ENCODE measurements at regions not wholly inside any gene's neighbourhood (a gene's known extent, or its start where the extent isn't known, plus 50 kb on each side); places are given as distances from the start of the nearest gene placed in this dataset.

GRCh38 chr9:79912318-79913070 lies 340.7 kb downstream of the TLE4 start:
- no peak for DNase-seq (ENCODE audit: unreplicated experiment)
- intact Hi-C loops (cut with micrococcal nuclease): no loop called here
- POLR2A ChIA-PET: no interaction called here
- no peak overlapping the region for H3K4me3 Mint-ChIP-seq (ENCODE audit: unreplicated experiment)
- CTCF ChIA-PET: interaction anchor here (0.6 to 0.7 kb wide), 2 partner anchors 643 to 1648 kb away, joined by 3 to 4 read pairs; no protein-coding TSS in a partner anchor
- H3K9me3 Mint-ChIP-seq (ENCODE audit: unreplicated experiment): no peaks in the 10 kb centered on the region
- H3K27me3 Mint-ChIP-seq (ENCODE audit: insufficient read depth, unreplicated experiment): no peaks in the 10 kb centered on the region
- no peak overlapping the region for H3K27ac Mint-ChIP-seq (ENCODE audit: low read depth, unreplicated experiment)
- H3K36me3 Mint-ChIP-seq (ENCODE audit: insufficient read depth, unreplicated experiment): no peaks in the 10 kb centered on the region
- TF ChIP-seq CTCF (IDR thresholded peaks at IDR 0.05; ENCODE audit: unreplicated experiment): no peak
- no peaks in the 10 kb centered on the region for H3K4me1 Mint-ChIP-seq (ENCODE audit: insufficient read depth, unreplicated experiment)
- no TSS peak for BruUV-seq (replicated peaks)

GRCh38 chr9:79911724-79912123 lies 340.0 kb downstream of the TLE4 start:
- no peak for TF ChIP-seq CTCF (IDR thresholded peaks at IDR 0.05; ENCODE audit: unreplicated experiment)
- Mint-ChIP-seq H3K4me1 (ENCODE audit: insufficient read depth, unreplicated experiment) (no peaks in the 10 kb centered on the region), H3K9me3 (ENCODE audit: unreplicated experiment) (no peaks in the 10 kb centered on the region), H3K36me3 (ENCODE audit: insufficient read depth, unreplicated experiment) (no peaks in the 10 kb centered on the region), H3K27ac (ENCODE audit: low read depth, unreplicated experiment) (no peak overlapping the region), H3K27me3 (ENCODE audit: insufficient read depth, unreplicated experiment) (no peaks in the 10 kb centered on the region), H3K4me3 (ENCODE audit: unreplicated experiment) (no peak overlapping the region)
- POLR2A ChIA-PET: no interaction called here
- no peak for DNase-seq (ENCODE audit: unreplicated experiment)
- BruUV-seq (replicated peaks): no TSS peak
- CTCF ChIA-PET: no interaction called here
- intact Hi-C loops (cut with micrococcal nuclease): no loop called here

GRCh38 chr9:79902825-79903600 lies 331.2 kb downstream of the TLE4 start:
- no peak overlapping the region for H3K4me3 Mint-ChIP-seq (ENCODE audit: unreplicated experiment)
- BruUV-seq (replicated peaks): no TSS peak
- ChIA-PET POLR2A (interaction anchor here (0.6 to 0.7 kb wide), 3 partner anchors 23 to 520 kb away, joined by 3 to 4 read pairs (median 3); no protein-coding TSS in a partner anchor), CTCF (interaction anchor here (0.6 kb wide), 1 partner anchor 144 kb away, joined by 3 read pairs; no protein-coding TSS in a partner anchor)
- DNase-seq (ENCODE audit: unreplicated experiment): no peak
- H3K27me3 Mint-ChIP-seq (ENCODE audit: insufficient read depth, unreplicated experiment): no peaks in the 10 kb centered on the region
- no peak overlapping the region for H3K27ac Mint-ChIP-seq (ENCODE audit: low read depth, unreplicated experiment)
- no peak for TF ChIP-seq CTCF (IDR thresholded peaks at IDR 0.05; ENCODE audit: unreplicated experiment)
- intact Hi-C loops (cut with micrococcal nuclease): no loop called here
- no peaks in the 10 kb centered on the region for H3K36me3 Mint-ChIP-seq (ENCODE audit: insufficient read depth, unreplicated experiment)
- no peaks in the 10 kb centered on the region for H3K4me1 Mint-ChIP-seq (ENCODE audit: insufficient read depth, unreplicated experiment)
- H3K9me3 Mint-ChIP-seq (ENCODE audit: unreplicated experiment): no peaks in the 10 kb centered on the region

GRCh38 chr9:79900754-79901153 lies 329.0 kb downstream of the TLE4 start:
- Mint-ChIP-seq H3K9me3 (ENCODE audit: unreplicated experiment) (no peaks in the 10 kb centered on the region), H3K4me1 (ENCODE audit: insufficient read depth, unreplicated experiment) (peaks cover 4% of the 10 kb centered on the region), H3K27me3 (ENCODE audit: insufficient read depth, unreplicated experiment) (no peaks in the 10 kb centered on the region), H3K36me3 (ENCODE audit: insufficient read depth, unreplicated experiment) (no peaks in the 10 kb centered on the region), H3K4me3 (ENCODE audit: unreplicated experiment) (no peak overlapping the region), H3K27ac (ENCODE audit: low read depth, unreplicated experiment) (no peak overlapping the region)
- ChIA-PET CTCF (interaction anchor here (0.7 to 2.0 kb wide), 2 partner anchors 14 to 164 kb away, joined by 3 to 5 read pairs; no protein-coding TSS in a partner anchor), POLR2A (interaction anchor here (0.7 to 1.1 kb wide), 3 partner anchors 8 to 740 kb away, joined by 3 to 4 read pairs (median 3); no protein-coding TSS in a partner anchor)
- intact Hi-C loops (cut with micrococcal nuclease): no loop called here
- DNase-seq (ENCODE audit: unreplicated experiment): no peak
- TF ChIP-seq CTCF (IDR thresholded peaks at IDR 0.05; ENCODE audit: unreplicated experiment): no peak
- BruUV-seq (replicated peaks): no TSS peak

Measured in MCF 10A (cell line).